ENCODE measurements at regions not wholly inside any gene's neighbourhood (a gene's known extent, or its start where the extent isn't known, plus 50 kb on each side); places are given as distances from the start of the nearest gene placed in this dataset.

DNA sequence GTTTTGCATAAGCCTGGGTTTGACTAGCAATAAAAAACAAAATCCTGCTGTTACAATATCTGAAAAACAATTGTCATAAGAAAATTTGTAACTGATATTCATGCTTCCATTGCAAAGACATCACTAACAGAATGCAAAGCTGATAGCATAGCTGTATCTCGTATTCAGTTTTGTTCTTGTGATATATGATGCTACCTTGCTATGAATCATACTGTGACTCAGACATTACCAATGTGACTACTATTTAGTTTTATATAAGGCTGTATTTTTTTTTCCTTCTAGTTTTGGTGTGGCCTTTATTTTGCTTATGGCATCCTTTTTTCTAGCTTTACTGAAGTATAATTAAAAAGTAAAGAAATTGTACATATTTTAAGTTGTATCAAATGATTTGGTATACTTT, 1381.8 kb downstream of the MRPL39 start:
- Histone ChIP-seq H2AFZ (no peak overlapping the region), H3K36me3 (ENCODE audit: low read depth) (no peaks in the 10 kb centered on the region), H3K4me2 (ENCODE audit: unreplicated experiment) (no peak overlapping the region), H3K9ac (no peak overlapping the region), H3K27ac (no peak overlapping the region), H3K79me2 (ENCODE audit: insufficient read depth) (no peaks in the 10 kb centered on the region), H3F3A (ENCODE audit: insufficient read depth) (no peaks in the 10 kb centered on the region), H3K4me3 (no peak overlapping the region), H3K4me1 (ENCODE audit: insufficient read depth) (no peaks in the 10 kb centered on the region), H4K20me1 (ENCODE audit: insufficient read depth) (no peaks in the 10 kb centered on the region), H3K27me3 (replicated peaks; ENCODE audit: insufficient read depth) (no peaks in the 10 kb centered on the region), H3K9me2 (ENCODE audit: insufficient read depth) (no peaks in the 10 kb centered on the region), H3K9me3 (ENCODE audit: low read depth) (peaks cover 4% of the 10 kb centered on the region)
- in situ Hi-C loops (cut with MboI): no loop called here
- no peak for TF ChIP-seq EZH2phosphoT487 (IDR thresholded peaks at IDR 0.05; ENCODE audit: insufficient read depth, low read depth)
- TF ChIP-seq EZH2 (IDR thresholded peaks at IDR 0.05; ENCODE audit: insufficient read depth, poor library complexity, severe bottlenecking): no peak
- DNase-seq: no peak
- WGBS, 2 experiments (ENCODE audit: low coverage in 1 of 2, low lambda C conversion rate in 2 of 2, missing lambda C conversion rate in 2 of 2): 25 to 37% methylated on average over 1 of the region's 1 CpG

GRCh38 chr21:24224422-24224821, 1382.9 kb downstream of the MRPL39 start:
- Histone ChIP-seq H3K4me3 (no peak overlapping the region), H3K36me3 (ENCODE audit: low read depth) (no peaks in the 10 kb centered on the region), H4K20me1 (ENCODE audit: insufficient read depth) (no peaks in the 10 kb centered on the region), H3K4me2 (ENCODE audit: unreplicated experiment) (no peak overlapping the region), H3K27ac (no peak overlapping the region), H3K27me3 (replicated peaks; ENCODE audit: insufficient read depth) (no peaks in the 10 kb centered on the region), H3F3A (ENCODE audit: insufficient read depth) (no peaks in the 10 kb centered on the region), H2AFZ (no peak overlapping the region), H3K4me1 (ENCODE audit: insufficient read depth) (no peaks in the 10 kb centered on the region), H3K79me2 (ENCODE audit: insufficient read depth) (no peaks in the 10 kb centered on the region), H3K9me3 (ENCODE audit: low read depth) (peaks cover 6% of the 10 kb centered on the region), H3K9me2 (ENCODE audit: insufficient read depth) (no peaks in the 10 kb centered on the region), H3K9ac (no peak overlapping the region)
- WGBS, 2 experiments (ENCODE audit: low coverage in 1 of 2, low lambda C conversion rate in 2 of 2, missing lambda C conversion rate in 2 of 2): 17 to 21% methylated on average over 4 of the region's 4 CpGs
- in situ Hi-C loops (cut with MboI): no loop called here
- no peak for TF ChIP-seq EZH2phosphoT487 (IDR thresholded peaks at IDR 0.05; ENCODE audit: insufficient read depth, low read depth)
- TF ChIP-seq EZH2 (IDR thresholded peaks at IDR 0.05; ENCODE audit: insufficient read depth, poor library complexity, severe bottlenecking): no peak
- DNase-seq: no peak

DNA sequence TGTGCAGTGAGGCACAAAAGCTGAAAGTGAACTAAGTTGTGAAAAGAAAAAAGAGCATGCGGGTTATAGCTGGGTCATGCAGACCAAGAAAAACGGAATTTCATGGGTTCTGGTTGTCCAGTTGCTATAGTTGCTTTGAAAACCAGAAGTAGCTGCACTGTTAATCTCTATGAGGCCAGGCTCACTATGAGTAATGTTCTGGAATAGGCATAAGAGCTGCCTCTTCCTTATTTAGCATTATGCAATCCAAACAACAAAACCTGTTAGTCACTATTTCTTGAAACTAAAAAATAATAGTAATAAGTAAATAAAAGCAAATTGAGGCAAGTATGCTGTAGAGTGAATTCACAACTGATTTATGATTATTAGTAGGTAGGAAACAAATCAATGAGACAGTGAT, 1383.7 kb downstream of the MRPL39 start:
- Histone ChIP-seq H3K79me2 (ENCODE audit: insufficient read depth) (no peaks in the 10 kb centered on the region), H3K4me3 (no peak overlapping the region), H3K27me3 (replicated peaks; ENCODE audit: insufficient read depth) (no peaks in the 10 kb centered on the region), H3K4me2 (ENCODE audit: unreplicated experiment) (no peak overlapping the region), H3K9ac (no peak overlapping the region), H3K9me2 (ENCODE audit: insufficient read depth) (no peaks in the 10 kb centered on the region), H4K20me1 (ENCODE audit: insufficient read depth) (no peaks in the 10 kb centered on the region), H3K36me3 (ENCODE audit: low read depth) (no peaks in the 10 kb centered on the region), H3K9me3 (ENCODE audit: low read depth) (peaks cover 9% of the 10 kb centered on the region), H3K27ac (no peak overlapping the region), H3F3A (ENCODE audit: insufficient read depth) (no peaks in the 10 kb centered on the region), H3K4me1 (ENCODE audit: insufficient read depth) (no peaks in the 10 kb centered on the region), H2AFZ (no peak overlapping the region)
- no peak for DNase-seq
- in situ Hi-C loops (cut with MboI): no loop called here
- 21 to 27% methylated on average over 2 of the region's 2 CpGs for WGBS, 2 experiments (ENCODE audit: low coverage in 1 of 2, low lambda C conversion rate in 2 of 2, missing lambda C conversion rate in 2 of 2)
- no peak for TF ChIP-seq EZH2phosphoT487 (IDR thresholded peaks at IDR 0.05; ENCODE audit: insufficient read depth, low read depth)
- TF ChIP-seq EZH2 (IDR thresholded peaks at IDR 0.05; ENCODE audit: insufficient read depth, poor library complexity, severe bottlenecking): no peak

- no peak overlapping the region for H3K4me2 ChIP-seq (ENCODE audit: unreplicated experiment)
- H3K9me3 ChIP-seq (ENCODE audit: low read depth): peaks cover 9% of the 10 kb centered on the region
- DNase-seq: no peak
- TF ChIP-seq EZH2 (IDR thresholded peaks at IDR 0.05; ENCODE audit: insufficient read depth, poor library complexity, severe bottlenecking): no peak
- TF ChIP-seq EZH2phosphoT487 (IDR thresholded peaks at IDR 0.05; ENCODE audit: insufficient read depth, low read depth): no peak
- H4K20me1 ChIP-seq (ENCODE audit: insufficient read depth): no peaks in the 10 kb centered on the region
- no peaks in the 10 kb centered on the region for H3K27me3 ChIP-seq (replicated peaks; ENCODE audit: insufficient read depth)
- in situ Hi-C loops (cut with MboI): no loop called here
- H3F3A ChIP-seq (ENCODE audit: insufficient read depth): no peaks in the 10 kb centered on the region
- H3K36me3 ChIP-seq (ENCODE audit: low read depth): no peaks in the 10 kb centered on the region
- H3K79me2 ChIP-seq (ENCODE audit: insufficient read depth): no peaks in the 10 kb centered on the region
- 17 to 18% methylated on average over 3 of the region's 3 CpGs for WGBS, 2 experiments (ENCODE audit: low coverage in 1 of 2, low lambda C conversion rate in 2 of 2, missing lambda C conversion rate in 2 of 2)
- no peak overlapping the region for H3K27ac ChIP-seq
- H3K4me1 ChIP-seq (ENCODE audit: insufficient read depth): no peaks in the 10 kb centered on the region
- no peak overlapping the region for H2AFZ ChIP-seq
- H3K9me2 ChIP-seq (ENCODE audit: insufficient read depth): no peaks in the 10 kb centered on the region
- no peak overlapping the region for H3K9ac ChIP-seq
- no peak overlapping the region for H3K4me3 ChIP-seq
Measured at GRCh38 chr21:24222676-24223075, 1384.6 kb downstream of the MRPL39 start.

DNA sequence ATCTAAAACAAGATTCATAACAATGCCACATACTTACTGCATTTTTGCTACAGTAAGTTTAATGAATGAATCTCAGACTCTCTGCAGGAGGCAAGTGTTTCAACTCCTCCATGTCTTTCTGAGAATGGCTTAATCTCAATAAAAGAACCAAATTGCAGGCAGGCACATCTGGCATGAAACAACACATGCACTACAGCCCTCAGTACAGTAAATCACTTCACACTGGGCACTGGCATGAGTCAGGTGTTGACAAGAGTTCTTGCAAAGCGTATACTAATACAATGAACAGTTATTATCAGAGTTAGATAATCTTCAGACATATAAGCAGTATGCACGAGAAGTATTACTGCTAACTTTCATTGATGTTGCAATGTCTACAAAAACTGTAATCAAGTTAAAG, 1386.8 kb downstream of the MRPL39 start:
- H3K27ac ChIP-seq: no peak overlapping the region
- no peaks in the 10 kb centered on the region for H4K20me1 ChIP-seq (ENCODE audit: insufficient read depth)
- in situ Hi-C loops (cut with MboI): no loop called here
- no peak overlapping the region for H2AFZ ChIP-seq
- H3K4me1 ChIP-seq (ENCODE audit: insufficient read depth): no peaks in the 10 kb centered on the region
- no peaks in the 10 kb centered on the region for H3K9me2 ChIP-seq (ENCODE audit: insufficient read depth)
- DNase-seq: no peak
- H3K4me2 ChIP-seq (ENCODE audit: unreplicated experiment): no peak overlapping the region
- 3 to 12% methylated on average over 2 of the region's 2 CpGs for WGBS, 2 experiments (ENCODE audit: low coverage in 1 of 2, low lambda C conversion rate in 2 of 2, missing lambda C conversion rate in 2 of 2)
- H3F3A ChIP-seq (ENCODE audit: insufficient read depth): no peaks in the 10 kb centered on the region
- H3K9me3 ChIP-seq (ENCODE audit: low read depth): peaks cover 6% of the 10 kb centered on the region
- no peaks in the 10 kb centered on the region for H3K36me3 ChIP-seq (ENCODE audit: low read depth)
- H3K4me3 ChIP-seq: no peak overlapping the region
- TF ChIP-seq EZH2phosphoT487 (IDR thresholded peaks at IDR 0.05; ENCODE audit: insufficient read depth, low read depth) (no peak), EZH2 (IDR thresholded peaks at IDR 0.05; ENCODE audit: insufficient read depth, poor library complexity, severe bottlenecking) (no peak)
- no peak overlapping the region for H3K9ac ChIP-seq
- no peaks in the 10 kb centered on the region for H3K27me3 ChIP-seq (replicated peaks; ENCODE audit: insufficient read depth)
- H3K79me2 ChIP-seq (ENCODE audit: insufficient read depth): no peaks in the 10 kb centered on the region

Data from GM23248 (cell line).